Choroid plexus epithelial cell (primary cell): ENCODE measurements at regions not wholly inside any gene's neighbourhood (a gene's known extent, or its start where the extent isn't known, plus 50 kb on each side); places are given as distances from the start of the nearest gene placed in this dataset.

ENCODE experiments used
- DNase-seq: peaks from one replicate; pipeline ENCODE4 v3.0.0-alpha.2; 2010; ENCODE audit warnings: low read depth
- H3K4me3 ChIP-seq: 2 replicates; pipeline ENCODE4 v1.5.1; 2011; ENCODE audit warnings: low read depth, mild to moderate bottlenecking, control low read depth, low read length, moderate library complexity
- TF ChIP-seq, protein P1 (sequence below): conservative IDR thresholded peaks from 2 replicates; pipeline ENCODE4 v1.5.1; 2011; ENCODE audit warnings: low read depth, mild to moderate bottlenecking, control low read depth, inconsistent platforms, low read length, moderate library complexity

DNA sequence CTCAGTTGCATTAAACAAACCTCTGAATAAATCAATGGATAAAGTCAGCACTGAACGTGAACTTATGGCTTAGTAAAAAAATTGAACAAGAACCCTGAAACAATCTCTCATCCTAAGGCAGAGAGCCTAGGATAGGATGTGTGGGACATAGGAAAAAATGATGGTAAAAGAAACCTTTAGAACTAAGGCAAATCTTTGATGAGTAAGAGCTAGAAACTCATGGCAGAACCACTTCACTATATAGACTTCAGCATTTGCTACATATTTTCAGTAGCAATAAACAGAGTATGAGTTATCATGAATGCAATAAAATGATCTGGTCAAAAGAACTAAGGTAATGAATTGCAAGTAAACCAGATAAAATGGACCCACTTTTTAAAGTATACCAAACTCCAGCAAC lies 725.8 kb upstream of the DPPA4 start:
- TF ChIP-seq, protein P1, sequence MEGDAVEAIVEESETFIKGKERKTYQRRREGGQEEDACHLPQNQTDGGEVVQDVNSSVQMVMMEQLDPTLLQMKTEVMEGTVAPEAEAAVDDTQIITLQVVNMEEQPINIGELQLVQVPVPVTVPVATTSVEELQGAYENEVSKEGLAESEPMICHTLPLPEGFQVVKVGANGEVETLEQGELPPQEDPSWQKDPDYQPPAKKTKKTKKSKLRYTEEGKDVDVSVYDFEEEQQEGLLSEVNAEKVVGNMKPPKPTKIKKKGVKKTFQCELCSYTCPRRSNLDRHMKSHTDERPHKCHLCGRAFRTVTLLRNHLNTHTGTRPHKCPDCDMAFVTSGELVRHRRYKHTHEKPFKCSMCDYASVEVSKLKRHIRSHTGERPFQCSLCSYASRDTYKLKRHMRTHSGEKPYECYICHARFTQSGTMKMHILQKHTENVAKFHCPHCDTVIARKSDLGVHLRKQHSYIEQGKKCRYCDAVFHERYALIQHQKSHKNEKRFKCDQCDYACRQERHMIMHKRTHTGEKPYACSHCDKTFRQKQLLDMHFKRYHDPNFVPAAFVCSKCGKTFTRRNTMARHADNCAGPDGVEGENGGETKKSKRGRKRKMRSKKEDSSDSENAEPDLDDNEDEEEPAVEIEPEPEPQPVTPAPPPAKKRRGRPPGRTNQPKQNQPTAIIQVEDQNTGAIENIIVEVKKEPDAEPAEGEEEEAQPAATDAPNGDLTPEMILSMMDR = no peak
- no peak for DNase-seq
- H3K4me3 ChIP-seq = no peak overlapping the region

DNA sequence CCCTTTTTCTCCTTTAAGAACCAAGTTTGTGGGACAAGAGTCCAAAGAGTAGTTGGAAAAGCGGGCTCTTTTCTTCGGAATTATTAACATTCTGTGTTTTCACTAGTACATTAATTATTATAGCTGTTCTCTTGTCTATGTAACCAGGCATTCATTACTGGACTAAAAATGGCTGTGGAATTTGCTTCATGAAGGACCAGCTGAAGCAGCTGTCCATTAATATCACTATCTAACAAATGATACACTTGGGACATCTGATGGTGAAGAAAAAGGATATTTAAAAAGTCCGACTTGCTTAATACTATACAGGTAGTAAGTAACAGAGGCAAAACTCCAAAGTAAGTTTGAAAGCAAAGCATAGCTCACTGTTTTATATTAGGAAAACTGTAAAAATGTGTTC lies 728.9 kb upstream of the DPPA4 start:
- TF ChIP-seq, protein P1 = no peak
- H3K4me3 ChIP-seq = no peak overlapping the region
- DNase-seq = no peak

DNA sequence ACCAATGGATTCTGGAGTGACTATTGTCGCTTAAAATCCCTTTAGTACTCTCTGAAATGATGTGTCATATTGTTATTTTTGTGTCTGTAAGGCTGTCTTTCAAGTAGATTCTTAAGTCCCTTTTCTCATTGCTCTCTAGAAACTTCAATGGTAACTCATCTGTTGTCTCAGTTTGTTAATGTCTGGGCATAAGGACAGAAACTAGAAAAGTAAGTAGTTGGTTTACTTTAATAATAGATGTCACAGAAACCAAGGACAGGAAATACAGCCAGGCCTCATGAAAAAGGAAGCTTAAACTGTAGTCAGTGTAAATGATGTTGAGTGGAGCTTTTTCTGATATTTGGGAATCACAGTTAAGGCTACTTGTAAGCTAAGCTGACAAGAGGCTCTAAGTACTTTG lies 730.2 kb upstream of the DPPA4 start:
- no peak for DNase-seq
- no peak overlapping the region for H3K4me3 ChIP-seq
- TF ChIP-seq, protein P1 = no peak

DNA sequence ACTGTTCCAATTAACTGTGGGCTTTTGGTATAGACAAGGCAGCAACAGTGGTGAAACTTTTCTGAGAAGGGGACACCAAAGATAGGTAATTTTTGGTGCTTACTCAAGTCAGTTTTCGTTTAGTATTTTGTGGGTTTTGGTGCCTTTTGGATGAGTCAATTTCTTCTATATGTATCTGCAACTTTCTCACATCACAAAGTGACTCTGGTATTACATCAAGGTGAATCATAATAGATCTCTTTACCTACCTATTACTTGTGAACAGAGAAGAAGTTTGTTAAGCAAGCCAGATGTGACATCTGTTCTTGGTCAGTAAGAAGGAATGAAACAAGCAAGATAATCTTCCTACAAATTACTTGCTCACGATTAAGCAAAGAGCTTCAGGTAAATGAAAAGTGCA lies 732.4 kb upstream of the DPPA4 start:
- DNase-seq = no peak
- H3K4me3 ChIP-seq = no peak overlapping the region
- TF ChIP-seq, protein P1 = no peak

DNA sequence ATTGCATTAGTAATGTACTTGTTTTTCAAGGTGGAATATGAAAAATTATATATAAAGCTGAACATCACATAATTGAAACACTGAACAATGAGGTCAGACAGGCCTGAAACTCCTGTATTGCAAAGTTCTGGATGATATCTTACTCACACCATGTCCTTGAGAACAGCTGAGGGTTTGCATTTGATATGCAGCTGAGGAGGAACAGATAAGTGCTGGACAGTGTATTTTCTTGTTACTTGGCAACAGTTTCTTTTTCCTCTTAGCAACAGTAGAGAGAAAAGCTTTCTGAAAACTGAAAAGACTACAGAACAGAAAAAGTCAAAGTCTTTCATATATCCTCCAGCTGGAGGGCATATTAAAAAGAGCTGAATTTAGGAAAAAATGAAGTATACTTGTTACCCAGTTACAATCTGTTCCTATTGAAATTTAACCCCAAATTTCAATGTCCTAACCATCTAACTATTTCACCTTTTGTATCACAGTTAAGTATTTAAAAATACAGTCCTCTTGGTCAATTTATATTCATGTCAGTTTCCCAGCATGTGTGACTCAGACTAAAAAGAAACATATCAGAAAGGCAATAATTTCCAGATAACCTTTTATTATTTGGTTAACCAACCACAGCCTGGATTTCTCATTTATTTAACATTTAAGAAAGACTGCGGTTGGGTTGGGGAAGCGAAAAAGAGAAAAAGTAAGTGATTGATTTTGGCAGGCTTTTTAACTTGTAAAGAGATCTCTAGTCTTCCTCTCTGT lies 733.0 kb upstream of the DPPA4 start:
- DNase-seq = peak; percentile 86
- H3K4me3 ChIP-seq = no peak overlapping the region
- TF ChIP-seq, protein P1 = no peak

DNA sequence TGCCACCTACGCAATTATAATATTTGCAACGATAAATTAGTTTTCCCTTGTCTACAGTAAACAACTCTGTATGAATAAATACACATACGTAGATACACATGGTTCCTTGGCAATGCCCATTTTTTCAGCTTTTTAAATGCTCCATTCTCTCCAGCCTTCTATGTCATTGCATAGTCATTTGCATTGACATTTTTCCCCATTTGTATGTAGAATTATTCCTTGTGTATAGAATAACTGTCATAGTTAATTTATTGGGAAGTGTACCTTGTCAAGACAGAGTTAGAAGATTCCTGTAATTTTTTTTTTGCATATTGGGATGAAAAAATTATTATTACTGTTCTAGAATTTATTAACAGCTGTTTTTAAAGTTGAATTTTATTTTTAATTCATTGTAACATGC lies 736.7 kb upstream of the DPPA4 start:
- no peak overlapping the region for H3K4me3 ChIP-seq
- no peak for DNase-seq
- TF ChIP-seq, protein P1 = no peak

DNA sequence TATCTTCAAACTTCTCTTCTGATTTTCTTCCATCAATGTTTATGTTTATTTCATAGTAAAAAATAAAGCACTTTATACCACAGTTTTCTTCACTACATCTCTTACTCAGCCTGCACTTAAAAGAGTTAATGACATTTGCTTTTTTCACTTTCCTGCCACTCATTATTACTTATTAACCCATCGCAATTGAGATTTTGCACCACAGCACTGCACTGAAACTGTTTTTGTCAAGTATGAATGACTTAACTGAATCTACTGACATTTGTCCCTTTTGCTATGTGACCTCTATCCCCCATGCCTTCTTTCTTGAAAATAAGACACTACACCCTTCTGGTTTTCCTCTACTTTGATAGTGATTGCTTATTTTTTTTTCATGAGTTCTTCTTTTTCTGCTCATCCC lies 739.7 kb upstream of the DPPA4 start:
- TF ChIP-seq, protein P1 = no peak
- H3K4me3 ChIP-seq = no peak overlapping the region
- no peak for DNase-seq
